Smooth muscle cell (in vitro differentiated cells): ENCODE measurements at regions not wholly inside any gene's neighbourhood (a gene's known extent, or its start where the extent isn't known, plus 50 kb on each side); places are given as distances from the start of the nearest gene placed in this dataset.

Experiments
- DNase-seq: peaks from one replicate; lab custom pipeline; 2025; ENCODE audit not compliant: unreplicated experiment; lab: John Stamatoyannopoulos, UW
- H2AFZ ChIP-seq: fragments of 200-600 bp; sonication (generic); 2 replicates; pipeline ENCODE4 v1.6.0; 2016; ENCODE audit warnings: antibody characterized with exemption, low read depth, mild to moderate bottlenecking
- H3F3A ChIP-seq: fragments of 200-600 bp; sonication (generic); 2 replicates; pipeline ENCODE4 v1.6.0; 2017; ENCODE audit warnings: antibody characterized with exemption, low read depth
- H3K27ac ChIP-seq: fragments of 200-600 bp; sonication (generic); 2 replicates; pipeline ENCODE4 v1.5.1; 2016; ENCODE audit warnings: low read depth, mild to moderate bottlenecking
- H3K27me3 ChIP-seq: fragments of 200-600 bp; sonication (generic); 2 replicates; pipeline ENCODE4 v1.6.1; 2016; ENCODE audit warnings: low read depth, mild to moderate bottlenecking
- H3K36me3 ChIP-seq: fragments of 200-600 bp; sonication (generic); 2 replicates; pipeline ENCODE4 v1.5.1; 2016; ENCODE audit warnings: low read depth
- H3K4me1 ChIP-seq: fragments of 200-600 bp; sonication (generic); 2 replicates; pipeline ENCODE4 v1.5.1; 2016; ENCODE audit warnings: low read depth
- H3K4me2 ChIP-seq: fragments of 200-600 bp; sonication (generic); 2 replicates; pipeline ENCODE4 v1.6.0; 2016; ENCODE audit warnings: mild to moderate bottlenecking
- H3K4me3 ChIP-seq: fragments of 200-600 bp; sonication (generic); 2 replicates; pipeline ENCODE4 v1.5.1; 2016; ENCODE audit warnings: mild to moderate bottlenecking
- H3K79me2 ChIP-seq: fragments of 200-600 bp; sonication (generic); 2 replicates; pipeline ENCODE4 v1.6.0; 2016; ENCODE audit warnings: low read depth, mild to moderate bottlenecking
- H3K9ac ChIP-seq: fragments of 200-600 bp; sonication (generic); 2 replicates; pipeline ENCODE4 v1.6.0; 2016; ENCODE audit warnings: low read depth
- H3K9me3 ChIP-seq: fragments of 200-600 bp; sonication (generic); replicated peaks from 2 replicates; pipeline ENCODE4 v1.5.1; 2016; ENCODE audit warnings: low read depth
- H4K20me1 ChIP-seq: fragments of 200-600 bp; sonication (generic); 2 replicates; pipeline ENCODE4 v1.6.0; 2016; ENCODE audit warnings: low read depth
- CTCF ChIP-seq: fragments of 200-600 bp; sonication (generic); IDR thresholded peaks from 2 replicates; pipeline ENCODE4 v1.5.1; 2017; ENCODE audit warnings: borderline replicate concordance, mild to moderate bottlenecking, antibody characterized with exemption; ENCODE audit not compliant: insufficient read depth, poor library complexity, severe bottlenecking
- WGBS: methylation state at CpG from one replicate; pipeline ENCODE4 v1.1.7; 2016; ENCODE audit warnings: low lambda C conversion rate; 5-methylcytosine and 5-hydroxymethylcytosine counted together

GRCh38 chr1:25068316-25068715 lies 138.2 kb upstream of the RUNX3 start:
- H3K79me2 ChIP-seq, result no peaks in the 10 kb centered on the region
- DNase-seq, result no peak
- H4K20me1 ChIP-seq, result no peaks in the 10 kb centered on the region
- no peak overlapping the region for H3K4me3 ChIP-seq
- no peak for TF ChIP-seq CTCF
- no peaks in the 10 kb centered on the region for H3K27me3 ChIP-seq
- H3K9ac ChIP-seq, result no peak overlapping the region
- no peak overlapping the region for H2AFZ ChIP-seq
- no peak overlapping the region for H3K27ac ChIP-seq
- H3K36me3 ChIP-seq, result no peaks in the 10 kb centered on the region
- 90% methylated on average over 6 of the region's 6 CpGs for WGBS
- H3K9me3 ChIP-seq, result no peaks in the 10 kb centered on the region
- H3K4me1 ChIP-seq, result peaks cover 6% of the 10 kb centered on the region
- no peaks in the 10 kb centered on the region for H3F3A ChIP-seq
- H3K4me2 ChIP-seq, result no peak overlapping the region

GRCh38 chr1:25067518-25068251 lies 137.6 kb upstream of the RUNX3 start:
- H3K4me3 ChIP-seq, result no peak overlapping the region
- H3K27ac ChIP-seq, result no peak overlapping the region
- H2AFZ ChIP-seq, result no peak overlapping the region
- peaks cover 6% of the 10 kb centered on the region for H3K4me1 ChIP-seq
- no peaks in the 10 kb centered on the region for H4K20me1 ChIP-seq
- TF ChIP-seq CTCF, result no peak
- H3K9me3 ChIP-seq, result no peaks in the 10 kb centered on the region
- no peaks in the 10 kb centered on the region for H3K36me3 ChIP-seq
- H3K79me2 ChIP-seq, result no peaks in the 10 kb centered on the region
- H3K9ac ChIP-seq, result no peak overlapping the region
- H3F3A ChIP-seq, result no peaks in the 10 kb centered on the region
- no peak for DNase-seq
- no peaks in the 10 kb centered on the region for H3K27me3 ChIP-seq
- WGBS, result 70% methylated on average over 7 of the region's 9 CpGs
- H3K4me2 ChIP-seq, result no peak overlapping the region

- Histone ChIP-seq H3K9me3 (no peaks in the 10 kb centered on the region), H3K4me1 (peaks cover 6% of the 10 kb centered on the region), H3K79me2 (no peaks in the 10 kb centered on the region), H4K20me1 (no peaks in the 10 kb centered on the region), H2AFZ (no peak overlapping the region), H3K36me3 (no peaks in the 10 kb centered on the region), H3K27ac (no peak overlapping the region), H3K4me3 (no peak overlapping the region), H3K27me3 (no peaks in the 10 kb centered on the region), H3K4me2 (no peak overlapping the region), H3K9ac (no peak overlapping the region), H3F3A (no peaks in the 10 kb centered on the region)
- TF ChIP-seq CTCF, result no peak
- no peak for DNase-seq
- 77% methylated on average over 12 of the region's 12 CpGs for WGBS
Measured at GRCh38 chr1:25066731-25067517, 136.8 kb upstream of the RUNX3 start.
